ENCODE measurements at regions not wholly inside any gene's neighbourhood (a gene's known extent, or its start where the extent isn't known, plus 50 kb on each side); places are given as distances from the start of the nearest gene placed in this dataset.
"Not testable (repeated sequence)": the region's sequence is repeated elsewhere in the genome, so short reads cannot be mapped to it uniquely, and the experiment has no call there.

DNA sequence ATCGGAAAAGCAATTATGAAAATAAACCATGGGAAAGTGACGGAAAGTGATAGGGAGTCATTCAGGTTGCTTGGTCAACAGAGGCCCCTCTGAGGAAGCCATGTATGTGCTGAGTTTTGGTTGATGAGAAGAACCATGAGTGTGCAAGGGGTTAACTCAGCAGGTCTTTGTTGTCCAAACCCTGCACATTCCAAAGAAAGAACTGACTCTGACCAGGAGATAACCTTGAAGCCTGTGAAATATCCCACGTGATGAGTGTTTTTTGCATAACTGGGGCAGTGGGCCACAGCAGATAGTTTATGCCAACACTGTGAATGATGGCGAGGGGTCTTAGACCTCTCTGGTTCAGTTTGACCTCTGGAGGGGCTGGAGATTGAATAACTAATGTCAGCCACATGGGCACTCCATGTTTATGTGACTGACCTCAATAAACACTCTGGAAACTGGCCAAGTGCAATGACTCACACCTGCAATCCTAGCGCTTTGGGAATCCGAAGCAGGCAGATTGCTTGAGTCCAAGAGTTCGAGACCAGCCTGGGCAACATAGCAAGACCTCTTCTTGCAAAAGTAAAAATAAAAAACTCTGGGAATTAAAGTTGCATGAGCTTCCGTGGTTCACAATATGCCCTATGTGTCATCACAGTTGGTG, 154.0 kb upstream of the FOXK1 start:
- DNase-seq (ENCODE audit: low spot score in 2 of 2), result no peak
- Histone ChIP-seq H3K9me3 (no peaks in the 10 kb centered on the region), H3K36me3 (no peaks in the 10 kb centered on the region), H3K4me3 (no peak overlapping the region), H3K4me1 (no peaks in the 10 kb centered on the region), H3K27ac (no peak overlapping the region), H3K27me3 (no peaks in the 10 kb centered on the region)
- intact Hi-C loops (cut with DNase I; ENCODE audit: low total_unique reads), result no loop called here
- TF ChIP-seq, protein P1, sequence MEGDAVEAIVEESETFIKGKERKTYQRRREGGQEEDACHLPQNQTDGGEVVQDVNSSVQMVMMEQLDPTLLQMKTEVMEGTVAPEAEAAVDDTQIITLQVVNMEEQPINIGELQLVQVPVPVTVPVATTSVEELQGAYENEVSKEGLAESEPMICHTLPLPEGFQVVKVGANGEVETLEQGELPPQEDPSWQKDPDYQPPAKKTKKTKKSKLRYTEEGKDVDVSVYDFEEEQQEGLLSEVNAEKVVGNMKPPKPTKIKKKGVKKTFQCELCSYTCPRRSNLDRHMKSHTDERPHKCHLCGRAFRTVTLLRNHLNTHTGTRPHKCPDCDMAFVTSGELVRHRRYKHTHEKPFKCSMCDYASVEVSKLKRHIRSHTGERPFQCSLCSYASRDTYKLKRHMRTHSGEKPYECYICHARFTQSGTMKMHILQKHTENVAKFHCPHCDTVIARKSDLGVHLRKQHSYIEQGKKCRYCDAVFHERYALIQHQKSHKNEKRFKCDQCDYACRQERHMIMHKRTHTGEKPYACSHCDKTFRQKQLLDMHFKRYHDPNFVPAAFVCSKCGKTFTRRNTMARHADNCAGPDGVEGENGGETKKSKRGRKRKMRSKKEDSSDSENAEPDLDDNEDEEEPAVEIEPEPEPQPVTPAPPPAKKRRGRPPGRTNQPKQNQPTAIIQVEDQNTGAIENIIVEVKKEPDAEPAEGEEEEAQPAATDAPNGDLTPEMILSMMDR (IDR thresholded peaks at IDR 0.05), result no peak
- TF ChIP-seq POLR2A (IDR thresholded peaks at IDR 0.05) (no peak), POLR2AphosphoS5 (IDR thresholded peaks at IDR 0.05) (no peak)

DNA sequence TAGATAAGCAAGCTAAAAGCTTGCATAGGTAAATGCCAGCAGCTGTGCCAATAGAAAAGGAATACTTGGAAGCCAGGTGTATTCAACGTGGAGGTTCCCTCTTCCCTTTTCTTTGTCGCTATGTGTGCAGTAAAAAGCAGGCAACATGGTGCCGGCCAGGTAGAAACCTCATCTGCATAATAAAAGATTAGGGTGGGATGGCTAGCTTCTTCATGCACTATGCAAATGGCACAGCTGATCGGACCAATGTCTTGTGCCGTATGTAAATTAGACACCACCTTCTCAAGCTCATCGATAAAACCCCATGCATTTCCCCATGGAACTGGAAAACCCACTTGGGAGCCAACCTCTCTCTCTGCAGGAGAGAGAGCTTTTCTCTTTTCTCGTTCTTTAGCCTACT, 150.9 kb upstream of the FOXK1 start:
- Histone ChIP-seq H3K4me3 (no peak overlapping the region), H3K9me3 (no peaks in the 10 kb centered on the region), H3K27me3 (no peaks in the 10 kb centered on the region), H3K27ac (no peak overlapping the region), H3K36me3 (no peaks in the 10 kb centered on the region), H3K4me1 (no peaks in the 10 kb centered on the region)
- TF ChIP-seq POLR2AphosphoS5 (IDR thresholded peaks at IDR 0.05) (no peak), POLR2A (IDR thresholded peaks at IDR 0.05) (no peak)
- TF ChIP-seq, protein P1 (IDR thresholded peaks at IDR 0.05), result no peak
- DNase-seq (ENCODE audit: low spot score in 2 of 2), result no peak
- intact Hi-C loops (cut with DNase I; ENCODE audit: low total_unique reads), result no loop called here

DNA sequence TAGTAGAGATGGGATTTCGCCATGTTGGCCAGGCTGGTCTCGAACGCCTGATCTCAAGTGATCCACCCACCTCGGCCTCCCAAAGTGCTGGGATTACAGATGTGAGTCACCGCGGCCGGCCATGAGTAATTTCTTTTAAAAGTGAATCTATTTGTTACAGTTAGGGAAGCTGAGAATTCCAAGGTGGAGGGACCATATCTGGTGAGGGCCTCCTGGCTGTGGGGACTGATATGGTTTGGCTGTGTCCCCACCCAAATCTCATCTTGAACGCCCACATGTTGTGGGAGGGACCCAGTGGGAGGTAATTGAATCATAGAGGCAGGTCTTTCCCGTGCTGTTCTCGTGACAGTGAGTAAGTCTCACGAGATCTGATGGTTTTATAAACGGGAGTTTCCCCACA, 148.8 kb upstream of the FOXK1 start:
- H3K4me1 ChIP-seq; H3K27ac ChIP-seq; H3K9me3 ChIP-seq; H3K27me3 ChIP-seq; intact Hi-C loops (cut with DNase I; ENCODE audit: low total_unique reads); DNase-seq (ENCODE audit: low spot score in 2 of 2); H3K4me3 ChIP-seq; H3K36me3 ChIP-seq: not testable (repeated sequence)

DNA sequence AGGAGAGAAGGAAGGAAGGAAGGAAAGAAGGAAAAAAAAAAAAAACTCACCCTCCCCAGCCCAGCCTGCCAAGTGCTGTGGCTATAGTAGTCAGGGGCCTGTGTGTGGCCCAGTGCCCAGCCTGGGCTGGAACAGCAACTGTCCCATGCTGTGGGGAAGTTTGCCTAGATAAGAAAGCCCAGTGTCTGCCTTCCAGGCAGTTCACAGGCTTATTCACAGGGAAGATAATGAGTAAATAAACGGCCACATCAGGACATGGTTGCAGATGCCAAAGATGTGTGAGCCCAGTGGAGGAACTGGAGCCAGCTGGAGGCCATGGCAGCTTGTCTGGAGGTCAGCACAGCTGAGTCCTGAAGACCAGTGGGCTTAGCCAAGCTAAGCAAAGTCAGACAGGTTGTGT, 132.4 kb upstream of the FOXK1 start:
- H3K4me1 ChIP-seq, result no peaks in the 10 kb centered on the region
- intact Hi-C loops (cut with DNase I; ENCODE audit: low total_unique reads), result no loop called here
- H3K9me3 ChIP-seq, result peaks cover 19 to 35% of the 10 kb centered on the region in 2 donors
- H3K36me3 ChIP-seq, result no peaks in the 10 kb centered on the region
- TF ChIP-seq POLR2AphosphoS5 (IDR thresholded peaks at IDR 0.05), result no peak
- no peak for TF ChIP-seq POLR2A (IDR thresholded peaks at IDR 0.05)
- TF ChIP-seq, protein P1 (IDR thresholded peaks at IDR 0.05), result no peak
- no peak overlapping the region for H3K27ac ChIP-seq
- peaks cover 0 to 18% of the 10 kb centered on the region in 2 donors for H3K27me3 ChIP-seq
- H3K4me3 ChIP-seq, result no peak overlapping the region
- DNase-seq (ENCODE audit: low spot score in 2 of 2), result no peak

DNA sequence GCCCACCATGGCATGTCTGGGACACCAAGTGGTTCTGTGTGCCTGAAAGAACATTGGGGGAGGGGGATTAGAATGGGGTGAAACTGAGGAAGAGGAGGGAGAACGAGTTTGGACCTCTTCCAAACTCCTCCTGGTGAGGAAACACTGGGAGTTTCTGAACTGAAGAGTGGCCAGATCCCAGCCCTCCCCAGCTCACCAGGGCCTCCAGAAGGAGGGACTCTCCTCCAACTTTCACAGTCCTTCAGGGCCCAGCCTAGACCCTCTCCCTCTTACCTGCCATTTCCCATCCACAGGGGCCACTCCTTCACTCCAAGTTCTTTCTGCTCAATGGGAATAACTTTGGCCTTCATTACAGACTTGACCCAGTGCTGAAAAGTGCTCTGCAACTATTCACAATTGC, 132.0 kb upstream of the FOXK1 start:
- intact Hi-C loops (cut with DNase I; ENCODE audit: low total_unique reads), result no loop called here
- TF ChIP-seq POLR2AphosphoS5 (IDR thresholded peaks at IDR 0.05) (no peak), POLR2A (IDR thresholded peaks at IDR 0.05) (no peak)
- TF ChIP-seq, protein P1 (IDR thresholded peaks at IDR 0.05), result no peak
- Histone ChIP-seq H3K4me1 (no peaks in the 10 kb centered on the region), H3K27me3 (peaks cover 0 to 18% of the 10 kb centered on the region in 2 donors), H3K36me3 (no peaks in the 10 kb centered on the region), H3K27ac (no peak overlapping the region), H3K4me3 (no peak overlapping the region), H3K9me3 (peaks cover 19 to 39% of the 10 kb centered on the region in 2 donors)
- DNase-seq (ENCODE audit: low spot score in 2 of 2), result no peak

DNA sequence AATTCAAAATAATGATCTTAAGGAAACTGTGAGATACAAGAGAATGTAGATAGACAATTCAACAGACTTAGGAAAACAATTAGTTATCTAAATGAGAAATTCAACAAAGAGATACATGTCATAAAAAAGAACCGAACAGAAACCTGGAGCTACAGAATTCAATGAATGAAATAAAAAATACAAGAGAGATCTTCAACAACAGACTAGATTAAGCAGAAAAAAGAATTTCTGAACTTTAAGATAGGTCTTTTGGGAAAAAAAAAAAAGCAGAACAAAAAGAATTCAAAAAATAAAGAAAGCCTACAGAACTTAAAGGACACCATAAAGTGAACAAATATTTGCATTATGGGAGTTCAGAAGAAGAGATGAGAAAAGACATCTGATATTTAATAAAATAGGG, 129.1 kb upstream of the FOXK1 start:
- peaks cover 19 to 45% of the 10 kb centered on the region in 2 donors for H3K9me3 ChIP-seq
- no peak for DNase-seq (ENCODE audit: low spot score in 2 of 2)
- peaks cover 0 to 18% of the 10 kb centered on the region in 2 donors for H3K27me3 ChIP-seq
- no peak for TF ChIP-seq POLR2AphosphoS5 (IDR thresholded peaks at IDR 0.05)
- TF ChIP-seq, protein P1 (IDR thresholded peaks at IDR 0.05), result no peak
- TF ChIP-seq POLR2A (IDR thresholded peaks at IDR 0.05), result no peak
- no peaks in the 10 kb centered on the region for H3K4me1 ChIP-seq
- no peak overlapping the region for H3K27ac ChIP-seq
- intact Hi-C loops (cut with DNase I; ENCODE audit: low total_unique reads), result no loop called here
- H3K36me3 ChIP-seq, result no peaks in the 10 kb centered on the region
- no peak overlapping the region for H3K4me3 ChIP-seq

All from breast epithelium (tissue), 4 donors.